ENCODE measurements at regions not wholly inside any gene's neighbourhood (a gene's known extent, or its start where the extent isn't known, plus 50 kb on each side); places are given as distances from the start of the nearest gene placed in this dataset.

DNA sequence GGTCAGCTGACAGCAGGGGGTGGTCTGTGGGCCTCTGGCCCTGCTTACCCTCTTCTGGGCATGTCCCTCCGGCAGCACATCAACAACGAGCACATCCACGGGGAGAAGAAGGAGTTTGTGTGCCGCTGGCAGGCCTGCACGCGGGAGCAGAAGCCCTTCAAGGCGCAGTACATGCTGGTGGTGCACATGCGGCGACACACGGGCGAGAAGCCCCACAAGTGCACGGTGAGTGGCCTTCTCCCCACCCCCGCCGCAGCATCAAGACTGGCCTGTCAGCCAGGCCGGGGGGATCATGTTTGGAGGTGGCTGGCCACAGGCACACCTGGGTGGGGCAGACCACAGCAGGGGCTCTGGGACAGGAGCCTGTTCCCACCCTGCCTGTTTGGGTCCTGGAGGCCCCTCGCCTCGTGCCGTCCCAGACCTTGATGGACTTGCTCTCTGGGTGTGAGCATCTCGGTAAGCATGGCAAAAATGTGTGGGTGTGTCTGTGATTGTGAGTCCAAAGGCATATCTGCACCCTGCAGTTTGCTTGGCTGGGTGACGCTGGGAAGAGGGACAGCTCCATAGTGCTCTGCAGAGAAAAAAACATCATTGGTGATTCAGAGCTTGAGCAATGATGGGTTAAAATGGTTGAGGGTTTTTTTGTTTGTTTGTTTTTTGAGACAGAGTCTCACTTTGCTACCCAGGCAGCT is 242.8 kb downstream of the GLI2 start:
- TF ChIP-seq POLR2A (IDR thresholded peaks at IDR 0.05; ENCODE audit: extremely low read depth, insufficient read length), result no peak
- TF ChIP-seq, protein P1, sequence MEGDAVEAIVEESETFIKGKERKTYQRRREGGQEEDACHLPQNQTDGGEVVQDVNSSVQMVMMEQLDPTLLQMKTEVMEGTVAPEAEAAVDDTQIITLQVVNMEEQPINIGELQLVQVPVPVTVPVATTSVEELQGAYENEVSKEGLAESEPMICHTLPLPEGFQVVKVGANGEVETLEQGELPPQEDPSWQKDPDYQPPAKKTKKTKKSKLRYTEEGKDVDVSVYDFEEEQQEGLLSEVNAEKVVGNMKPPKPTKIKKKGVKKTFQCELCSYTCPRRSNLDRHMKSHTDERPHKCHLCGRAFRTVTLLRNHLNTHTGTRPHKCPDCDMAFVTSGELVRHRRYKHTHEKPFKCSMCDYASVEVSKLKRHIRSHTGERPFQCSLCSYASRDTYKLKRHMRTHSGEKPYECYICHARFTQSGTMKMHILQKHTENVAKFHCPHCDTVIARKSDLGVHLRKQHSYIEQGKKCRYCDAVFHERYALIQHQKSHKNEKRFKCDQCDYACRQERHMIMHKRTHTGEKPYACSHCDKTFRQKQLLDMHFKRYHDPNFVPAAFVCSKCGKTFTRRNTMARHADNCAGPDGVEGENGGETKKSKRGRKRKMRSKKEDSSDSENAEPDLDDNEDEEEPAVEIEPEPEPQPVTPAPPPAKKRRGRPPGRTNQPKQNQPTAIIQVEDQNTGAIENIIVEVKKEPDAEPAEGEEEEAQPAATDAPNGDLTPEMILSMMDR (IDR thresholded peaks at IDR 0.05; ENCODE audit: low read depth, low read length), result no peak
- TF ChIP-seq, protein P2, sequence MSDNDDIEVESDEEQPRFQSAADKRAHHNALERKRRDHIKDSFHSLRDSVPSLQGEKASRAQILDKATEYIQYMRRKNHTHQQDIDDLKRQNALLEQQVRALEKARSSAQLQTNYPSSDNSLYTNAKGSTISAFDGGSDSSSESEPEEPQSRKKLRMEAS (IDR thresholded peaks at IDR 0.05; ENCODE audit: low read depth, low read length), result no peak

Data from NB4 (cell line).